Activated gamma-delta T cell treated with Interleukin-2 at 50 U/mL for 16 hours (primary cell): ENCODE measurements at regions not wholly inside any gene's neighbourhood (a gene's known extent, or its start where the extent isn't known, plus 50 kb on each side); places are given as distances from the start of the nearest gene placed in this dataset.

Source experiments
- DNase-seq: peaks from one replicate; pipeline ENCODE4 v3.0.0-alpha.2; 2020

- DNase-seq: no peak
These were observed 79.9 kb downstream of the CPZ start for GRCh38 chr4:8672486-8672885.

DNA sequence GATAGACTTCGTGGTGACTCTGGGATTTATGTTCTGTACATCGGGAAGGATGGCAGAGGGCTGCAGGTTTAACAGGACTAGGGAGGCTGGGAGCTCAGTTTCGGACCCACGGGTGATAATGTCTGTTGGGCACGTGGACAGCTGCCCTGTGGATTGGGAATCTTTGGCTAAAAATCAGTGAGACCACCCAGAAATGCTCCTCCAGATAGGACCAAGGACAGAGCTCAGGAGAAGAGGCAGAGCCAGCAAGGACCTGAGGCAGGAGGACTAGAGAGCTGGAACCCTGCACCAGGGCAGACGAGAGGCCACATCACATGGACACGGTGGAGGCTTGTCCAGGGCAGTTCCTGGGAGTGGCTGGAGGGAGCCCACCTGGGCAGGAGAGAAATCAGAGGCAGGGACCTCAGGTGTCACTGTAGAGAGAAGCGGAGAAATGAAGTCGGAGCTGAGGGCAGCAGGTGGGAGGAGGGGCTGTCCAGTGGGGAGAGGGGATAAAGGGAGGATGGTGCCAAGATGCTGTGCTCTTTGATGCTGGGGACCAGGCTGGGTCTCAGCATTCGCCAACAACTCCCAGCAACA lies 79.2 kb downstream of the CPZ start:
- DNase-seq: no peak
